ENCODE measurements at regions not wholly inside any gene's neighbourhood (a gene's known extent, or its start where the extent isn't known, plus 50 kb on each side); places are given as distances from the start of the nearest gene placed in this dataset.

GRCh38 chr13:112172017-112172416 lies 105.1 kb downstream of the SOX1 start:
- TF ChIP-seq CTCF (IDR thresholded peaks at IDR 0.05; ENCODE audit: extremely low read depth in 1 of 2, insufficient read depth in 1 of 2, low read depth in 1 of 2, low read length in 2 of 2) (no peak), EZH2 (IDR thresholded peaks at IDR 0.05; ENCODE audit: borderline replicate concordance, low read depth, low read length, severe bottlenecking) (no peak), POLR2A (IDR thresholded peaks at IDR 0.05; ENCODE audit: low read depth, low read length) (no peak), POLR2AphosphoS5 (IDR thresholded peaks at IDR 0.05; ENCODE audit: insufficient read depth, low read depth, low read length) (no peak), FOS (IDR thresholded peaks at IDR 0.05; ENCODE audit: borderline replicate concordance, insufficient read depth, low read length) (no peak), MAX (IDR thresholded peaks at IDR 0.05; ENCODE audit: insufficient read depth, insufficient read length) (no peak), MYC (IDR thresholded peaks at IDR 0.05; ENCODE audit: low read depth, low read length) (no peak)
